OCI-LY7 (cell line): ENCODE measurements at regions not wholly inside any gene's neighbourhood (a gene's known extent, or its start where the extent isn't known, plus 50 kb on each side); places are given as distances from the start of the nearest gene placed in this dataset.

ENCODE experiments used
- BruUV-seq: library from RNA; stranded (reverse); fragments of 400-500 nt; replicated peaks from 2 replicates; lab custom pipeline; 2021; lab: Mats Ljungman, UMichigan
- CTCF ChIA-PET: fragments of 300-600 bp; sonication (Branson Sonifier 250); formaldehyde crosslinking; loops from one replicate; lab custom pipeline; 2022; ENCODE audit warnings: antibody characterized with exemption; ENCODE audit not compliant: unreplicated experiment; lab: Charles Lee
- POLR2A ChIA-PET: fragments of 300-600 bp; sonication (Branson Sonifier 250); formaldehyde crosslinking; loops from one replicate; lab custom pipeline; 2022; ENCODE audit warnings: antibody characterized with exemption; lab: Charles Lee
- DNase-seq: peaks from one replicate; pipeline ENCODE4 v3.0.0-alpha.2; 2015; ENCODE audit warnings: low spot score
- H2AFZ ChIP-seq: fragments of 200-600 bp; sonication (generic), shearing (Covaris generic); 2 replicates; pipeline ENCODE4 v1.6.1; 2014; ENCODE audit warnings: mild to moderate bottlenecking, antibody characterized with exemption, low read length, moderate library complexity
- H3K27ac ChIP-seq: fragments of 200-600 bp; sonication (generic); 2 replicates; pipeline ENCODE4 v1.5.1; 2014; ENCODE audit warnings: mixed run types, low read depth, mild to moderate bottlenecking, moderate library complexity, low read length, inconsistent platforms; ENCODE audit not compliant: poor library complexity, severe bottlenecking
- H3K36me3 ChIP-seq: fragments of 200-600 bp; sonication (generic); 2 replicates; pipeline ENCODE4 v1.6.1; 2014; ENCODE audit warnings: mild to moderate bottlenecking, antibody characterized with exemption, low read length, moderate library complexity, mixed read lengths; ENCODE audit not compliant: insufficient read depth
- H3K4me1 ChIP-seq: fragments of 200-600 bp; sonication (generic); 2 replicates; pipeline ENCODE4 v1.5.1; 2014; ENCODE audit warnings: mild to moderate bottlenecking, low read length; ENCODE audit not compliant: insufficient read depth, poor library complexity, severe bottlenecking
- H3K4me2 ChIP-seq: fragments of 200-600 bp; sonication (generic); 2 replicates; pipeline ENCODE4 v1.6.1; 2014; ENCODE audit warnings: mild to moderate bottlenecking, low read length
- H3K4me3 ChIP-seq: fragments of 200-600 bp; sonication (generic); 2 replicates; pipeline ENCODE4 v1.5.1; 2014; ENCODE audit warnings: mild to moderate bottlenecking, low read depth, low read length; ENCODE audit not compliant: poor library complexity, severe bottlenecking
- H3K79me2 ChIP-seq: fragments of 200-600 bp; sonication (generic); 2 replicates; pipeline ENCODE4 v1.6.1; 2016; ENCODE audit warnings: low read depth, mild to moderate bottlenecking, low read length, moderate library complexity, mixed read lengths; ENCODE audit not compliant: insufficient read depth
- H3K9me2 ChIP-seq: fragments of 200-600 bp; sonication (generic); 2 replicates; pipeline ENCODE4 v1.6.1; 2016; ENCODE audit warnings: mild to moderate bottlenecking, low read length, mixed read lengths; ENCODE audit not compliant: insufficient read depth
- H3K9me3 ChIP-seq: fragments of 200-600 bp; sonication (generic); 2 replicates; pipeline ENCODE4 v1.6.1; 2014; ENCODE audit warnings: mild to moderate bottlenecking, mixed run types, low read length, mixed read lengths
- H4K20me1 ChIP-seq: fragments of 200-600 bp; sonication (generic); 2 replicates; pipeline ENCODE4 v1.6.1; 2014; ENCODE audit warnings: mild to moderate bottlenecking, antibody characterized with exemption, low read length, moderate library complexity, mixed read lengths; ENCODE audit not compliant: insufficient read depth
- EZH2phosphoT487 ChIP-seq: fragments of 200-600 bp; sonication (generic); IDR thresholded peaks from 2 replicates; pipeline ENCODE4 v1.6.1; 2018; ENCODE audit warnings: low read depth, borderline replicate concordance, mild to moderate bottlenecking, mixed run types, antibody characterized with exemption, low read length, moderate library complexity, mixed read lengths
- intact Hi-C: fragments of 100-400 bp; cut with micrococcal nuclease; formaldehyde crosslinking; loops from one replicate; pipeline ENCODE4 v1.10.0; 2022; ENCODE audit not compliant: unreplicated experiment
- TF ChIP-seq, protein P1 (sequence below): fragments of 200-600 bp; sonication (generic); conservative IDR thresholded peaks from 2 replicates; pipeline ENCODE4 v1.5.1; 2014; ENCODE audit warnings: mild to moderate bottlenecking, antibody characterized with exemption, low read length, moderate library complexity, mixed read lengths

DNA sequence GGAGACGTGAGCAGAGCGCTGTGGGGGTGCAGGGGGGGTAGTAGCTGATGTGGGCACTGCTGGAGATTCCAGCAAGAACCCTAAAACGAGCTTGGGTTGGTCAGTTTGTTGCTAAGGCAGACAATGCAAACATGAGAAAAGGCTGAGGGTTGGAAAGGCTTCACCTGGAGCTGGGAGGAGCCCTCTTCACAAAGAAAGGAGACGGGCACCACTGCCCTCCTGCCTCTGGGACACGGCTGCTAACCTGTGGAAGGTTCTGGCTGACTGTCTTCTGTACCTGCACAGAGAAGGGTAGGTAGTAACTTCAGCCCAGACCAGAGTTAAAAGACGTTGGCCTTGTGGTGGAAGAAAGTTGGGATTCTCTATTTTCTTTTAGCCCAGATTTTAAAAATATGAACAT, 108.7 kb downstream of the SUCLA2 start:
- Histone ChIP-seq H4K20me1 (no peaks in the 10 kb centered on the region), H3K9me2 (no peaks in the 10 kb centered on the region), H3K4me2 (no peak overlapping the region), H3K27ac (no peak overlapping the region), H2AFZ (no peak overlapping the region), H3K4me1 (no peaks in the 10 kb centered on the region), H3K4me3 (no peak overlapping the region), H3K79me2 (no peaks in the 10 kb centered on the region), H3K36me3 (no peaks in the 10 kb centered on the region), H3K9me3 (no peaks in the 10 kb centered on the region)
- CTCF ChIA-PET = no interaction called here
- intact Hi-C loops = no loop called here
- no peak for DNase-seq
- BruUV-seq = no TSS peak
- TF ChIP-seq, protein P1, sequence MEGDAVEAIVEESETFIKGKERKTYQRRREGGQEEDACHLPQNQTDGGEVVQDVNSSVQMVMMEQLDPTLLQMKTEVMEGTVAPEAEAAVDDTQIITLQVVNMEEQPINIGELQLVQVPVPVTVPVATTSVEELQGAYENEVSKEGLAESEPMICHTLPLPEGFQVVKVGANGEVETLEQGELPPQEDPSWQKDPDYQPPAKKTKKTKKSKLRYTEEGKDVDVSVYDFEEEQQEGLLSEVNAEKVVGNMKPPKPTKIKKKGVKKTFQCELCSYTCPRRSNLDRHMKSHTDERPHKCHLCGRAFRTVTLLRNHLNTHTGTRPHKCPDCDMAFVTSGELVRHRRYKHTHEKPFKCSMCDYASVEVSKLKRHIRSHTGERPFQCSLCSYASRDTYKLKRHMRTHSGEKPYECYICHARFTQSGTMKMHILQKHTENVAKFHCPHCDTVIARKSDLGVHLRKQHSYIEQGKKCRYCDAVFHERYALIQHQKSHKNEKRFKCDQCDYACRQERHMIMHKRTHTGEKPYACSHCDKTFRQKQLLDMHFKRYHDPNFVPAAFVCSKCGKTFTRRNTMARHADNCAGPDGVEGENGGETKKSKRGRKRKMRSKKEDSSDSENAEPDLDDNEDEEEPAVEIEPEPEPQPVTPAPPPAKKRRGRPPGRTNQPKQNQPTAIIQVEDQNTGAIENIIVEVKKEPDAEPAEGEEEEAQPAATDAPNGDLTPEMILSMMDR = no peak
- TF ChIP-seq EZH2phosphoT487 = no peak
- POLR2A ChIA-PET = no interaction called here

DNA sequence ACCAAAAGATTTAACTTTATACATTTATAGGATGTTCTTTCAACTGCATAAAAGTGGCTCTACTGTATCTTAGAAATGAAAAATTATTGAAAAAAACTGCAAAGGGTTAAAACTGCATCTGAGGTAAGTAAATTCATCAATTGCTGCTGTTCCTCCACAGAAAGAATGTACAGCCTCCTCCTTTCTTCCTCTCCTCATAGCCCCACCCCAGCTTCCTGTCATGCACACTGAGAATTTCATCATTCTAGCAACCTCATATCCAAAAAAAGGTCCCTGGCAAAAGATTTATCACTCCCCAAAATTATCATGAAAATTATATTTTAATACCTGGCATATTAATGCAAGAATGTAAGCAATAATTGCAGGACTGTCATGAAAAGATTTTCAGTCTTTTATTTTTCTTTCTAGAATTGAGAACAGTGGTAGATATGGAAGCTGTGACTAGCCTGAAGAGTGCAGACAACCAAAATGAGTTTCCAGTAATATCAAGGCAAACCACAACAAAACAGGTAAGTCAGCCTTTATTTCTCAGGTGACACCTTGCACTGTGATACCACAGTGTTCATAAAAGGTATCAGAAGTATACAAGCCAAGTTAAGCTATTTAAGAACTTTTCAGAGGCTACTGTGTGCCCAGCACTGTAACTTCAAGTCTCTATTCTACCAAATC, 110.8 kb downstream of the SUCLA2 start:
- POLR2A ChIA-PET = interaction anchor here (1.4 kb wide), 1 partner anchor 11 kb away, joined by 4 read pairs; no protein-coding TSS in a partner anchor
- H3K4me1 ChIP-seq = no peaks in the 10 kb centered on the region
- H3K9me3 ChIP-seq = no peaks in the 10 kb centered on the region
- H3K27ac ChIP-seq = no peak overlapping the region
- no peak for DNase-seq
- no peak overlapping the region for H3K4me2 ChIP-seq
- H3K4me3 ChIP-seq = no peak overlapping the region
- no TSS peak for BruUV-seq
- H3K36me3 ChIP-seq = no peaks in the 10 kb centered on the region
- H3K79me2 ChIP-seq = no peaks in the 10 kb centered on the region
- no peak overlapping the region for H2AFZ ChIP-seq
- CTCF ChIA-PET = no interaction called here
- TF ChIP-seq, protein P1 = no peak
- H3K9me2 ChIP-seq = no peaks in the 10 kb centered on the region
- intact Hi-C loops = no loop called here
- H4K20me1 ChIP-seq = no peaks in the 10 kb centered on the region

DNA sequence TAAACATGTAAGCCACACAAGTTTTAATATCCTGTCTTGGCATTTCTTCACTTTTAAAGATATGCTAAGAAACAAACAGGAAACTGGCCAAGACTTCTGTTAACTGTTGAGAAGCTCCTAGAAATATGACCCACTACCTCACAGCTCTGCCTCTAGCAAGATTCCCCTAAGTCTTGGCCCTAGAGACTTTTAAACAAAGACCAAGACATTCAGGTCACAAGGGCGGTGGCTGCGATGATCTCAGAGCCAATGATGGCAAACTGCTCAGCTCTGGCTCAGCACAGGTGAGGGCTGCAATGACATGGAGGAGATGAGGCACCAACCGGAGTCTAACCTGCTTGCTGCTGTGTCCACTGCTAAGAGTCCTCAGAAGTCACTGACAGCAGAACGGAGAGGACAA, 114.8 kb downstream of the SUCLA2 start:
- no peak overlapping the region for H3K4me2 ChIP-seq
- TF ChIP-seq, protein P1 = no peak
- TF ChIP-seq EZH2phosphoT487 = no peak
- no peaks in the 10 kb centered on the region for H3K79me2 ChIP-seq
- no peak overlapping the region for H3K4me3 ChIP-seq
- H4K20me1 ChIP-seq = no peaks in the 10 kb centered on the region
- DNase-seq = no peak
- BruUV-seq = no TSS peak
- H3K27ac ChIP-seq = no peak overlapping the region
- CTCF ChIA-PET = no interaction called here
- H3K9me3 ChIP-seq = no peaks in the 10 kb centered on the region
- no peak overlapping the region for H2AFZ ChIP-seq
- H3K4me1 ChIP-seq = no peaks in the 10 kb centered on the region
- POLR2A ChIA-PET = no interaction called here
- H3K9me2 ChIP-seq = no peaks in the 10 kb centered on the region
- H3K36me3 ChIP-seq = no peaks in the 10 kb centered on the region
- intact Hi-C loops = no loop called here
